ENCODE measurements at regions not wholly inside any gene's neighbourhood (a gene's known extent, or its start where the extent isn't known, plus 50 kb on each side); places are given as distances from the start of the nearest gene placed in this dataset.

DNA sequence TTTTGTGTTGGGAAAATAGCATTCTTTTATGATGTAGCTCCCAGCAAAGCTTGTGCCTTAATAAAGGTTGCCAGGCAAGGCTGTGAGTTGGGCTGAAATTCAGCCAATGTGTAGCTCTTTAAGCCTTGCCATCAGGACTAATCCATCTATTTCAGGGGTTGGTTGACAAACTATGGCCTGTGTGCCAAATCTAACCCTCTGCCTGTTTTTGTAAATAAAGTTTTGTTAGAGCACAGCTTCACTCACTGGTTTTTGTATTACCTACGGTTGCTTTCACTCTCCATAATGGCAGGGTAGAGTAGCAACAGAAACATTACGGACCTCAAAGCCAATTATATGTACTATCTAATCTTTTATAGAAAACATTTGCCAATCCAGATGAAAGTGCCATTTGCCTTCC is 638.1 kb upstream of the POT1 start:
- no peak for DNase-seq (ENCODE audit: low read depth)

DNA sequence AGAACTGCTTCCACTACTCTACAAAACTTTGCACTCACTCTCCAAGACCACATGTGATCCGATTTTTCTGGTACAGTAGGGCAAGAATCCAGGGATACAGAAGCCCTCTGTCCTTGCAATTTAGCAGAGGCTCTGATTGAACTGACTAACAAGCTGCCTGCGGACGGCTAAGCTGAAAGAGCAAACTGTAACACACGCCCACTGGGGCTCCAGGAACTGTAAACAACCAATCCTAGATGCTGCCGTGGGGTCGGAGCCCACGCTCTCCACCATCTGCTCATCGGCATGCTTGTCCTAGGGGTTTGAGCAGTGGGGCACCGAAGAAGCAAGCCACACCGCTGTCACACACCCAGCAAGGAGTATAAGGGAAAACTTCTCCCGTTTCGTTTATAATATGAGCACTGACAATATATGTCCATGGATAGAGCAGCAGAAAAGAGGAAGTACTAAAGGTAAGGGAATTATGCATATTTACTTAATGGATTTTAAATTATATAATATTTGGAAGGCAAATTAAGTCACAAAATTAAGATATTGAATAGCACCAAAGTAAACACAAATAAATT is 634.4 kb upstream of the POT1 start:
- no peak for DNase-seq (ENCODE audit: low read depth)

DNA sequence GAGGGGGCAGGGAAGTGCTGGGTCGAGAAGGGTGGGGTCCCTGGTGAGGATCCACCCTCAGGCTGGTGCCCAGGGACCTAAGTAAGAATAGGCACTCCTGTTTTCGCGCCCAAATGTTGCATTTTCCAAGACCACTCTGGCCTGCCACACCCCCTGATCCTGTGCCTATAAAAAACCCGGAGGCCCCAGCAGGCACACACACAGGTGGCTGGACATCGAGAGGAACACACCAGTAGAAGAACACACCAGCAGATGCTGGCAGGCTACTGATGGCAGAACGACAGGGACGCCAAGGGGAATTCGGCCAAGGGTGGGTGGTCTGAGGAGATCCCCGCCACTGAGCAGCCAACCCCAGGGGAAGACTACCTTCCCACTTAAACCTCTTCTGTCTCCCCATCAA is 633.9 kb upstream of the POT1 start:
- DNase-seq (ENCODE audit: low read depth): no peak

DNA sequence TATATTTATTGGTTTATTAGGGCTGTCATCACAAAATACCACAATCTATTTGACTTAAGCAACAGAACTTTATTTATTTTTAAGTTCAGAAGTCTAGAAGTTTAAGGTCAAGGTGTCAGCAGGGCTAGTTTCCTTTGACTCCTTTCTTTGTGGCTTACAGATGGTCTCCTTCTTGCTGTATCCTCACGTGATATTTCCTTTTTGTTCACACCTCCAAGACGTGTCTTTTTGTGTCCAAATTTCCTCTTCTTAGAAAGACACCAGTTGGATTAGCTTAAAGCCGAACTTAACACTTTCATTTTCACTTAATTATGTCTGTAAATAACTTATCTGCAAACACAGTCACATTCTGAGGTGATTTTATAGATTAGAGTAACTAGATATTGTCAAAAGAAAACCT is 631.4 kb upstream of the POT1 start:
- no peak for DNase-seq (ENCODE audit: low read depth)

DNA sequence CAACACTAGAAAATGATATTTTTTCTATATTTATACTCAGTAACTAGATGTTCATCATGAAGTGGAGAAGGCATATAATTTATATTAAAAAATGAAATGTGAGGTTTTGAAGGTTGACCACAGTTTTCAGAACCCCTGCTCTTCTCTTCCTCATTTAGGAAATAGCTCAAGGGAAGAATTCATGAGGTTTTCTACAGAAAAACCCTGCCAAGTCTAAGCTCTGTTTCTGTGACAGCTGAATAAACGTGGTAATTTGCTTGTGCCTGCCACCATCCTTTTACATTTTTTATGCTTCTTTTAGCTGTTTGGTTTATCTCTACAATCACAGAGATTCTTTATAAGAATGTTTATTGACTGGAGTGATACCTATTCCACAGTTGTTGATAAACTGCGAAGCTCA is 630.3 kb upstream of the POT1 start:
- no peak for DNase-seq (ENCODE audit: low read depth)

DNA sequence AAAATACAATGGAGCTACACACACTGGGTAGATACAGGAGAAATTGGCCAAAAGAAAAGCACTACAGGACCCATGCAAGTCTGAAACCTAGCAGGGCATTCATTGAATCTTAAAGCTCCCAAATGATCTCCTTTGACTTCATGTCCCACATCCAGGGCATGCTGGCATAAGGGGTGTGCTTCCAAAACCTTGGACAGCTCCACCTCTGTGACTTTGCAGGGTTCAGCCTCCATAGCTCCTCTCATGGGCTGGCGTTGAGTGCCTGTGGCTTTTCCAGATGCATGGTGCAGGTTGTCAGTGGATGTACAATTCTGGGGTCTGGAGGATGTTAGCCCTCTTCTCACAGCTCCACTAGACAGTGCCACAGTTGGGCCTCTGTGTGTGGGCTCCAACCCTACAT is 626.3 kb upstream of the POT1 start:
- DNase-seq (ENCODE audit: low read depth): no peak

DNA sequence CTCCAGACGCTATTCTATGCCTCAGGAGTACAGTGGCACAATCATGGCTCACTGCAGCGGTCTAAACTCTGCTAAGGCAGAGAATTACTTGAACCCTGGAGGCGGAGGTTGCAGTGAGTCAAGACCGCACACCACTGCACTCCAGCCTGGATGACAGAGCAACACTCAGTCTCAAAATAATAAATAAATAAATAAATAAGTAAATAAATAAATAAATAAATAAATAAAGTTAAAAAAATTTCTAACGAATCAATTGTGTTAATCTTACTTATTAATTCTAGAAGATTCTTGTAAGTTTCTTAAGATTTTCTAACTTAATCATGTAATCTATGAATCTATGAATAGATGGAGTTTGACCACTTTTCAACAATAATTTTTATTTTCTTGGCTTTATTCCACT is 621.4 kb upstream of the POT1 start:
- DNase-seq (ENCODE audit: low read depth): no peak

DNA sequence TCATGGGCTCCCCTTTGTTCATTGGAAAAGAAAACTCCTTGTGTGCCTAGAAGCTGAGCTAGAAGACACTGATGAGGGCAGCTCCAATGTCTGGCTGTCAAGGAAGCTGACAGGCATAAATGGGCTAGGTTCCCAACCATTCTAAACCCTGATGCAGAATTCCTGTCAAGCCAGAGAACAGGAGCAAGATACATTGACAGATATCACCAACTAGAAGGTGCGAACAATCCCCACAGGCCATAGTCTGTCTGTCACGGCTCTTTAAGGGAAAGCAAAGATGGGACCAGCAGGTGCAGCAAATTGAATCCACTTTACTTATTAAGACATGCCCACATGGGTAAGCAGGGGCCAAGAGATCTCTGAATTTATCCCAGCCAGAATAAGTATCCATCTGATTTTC is 617.9 kb upstream of the POT1 start:
- no peak for DNase-seq (ENCODE audit: low read depth)

DNA sequence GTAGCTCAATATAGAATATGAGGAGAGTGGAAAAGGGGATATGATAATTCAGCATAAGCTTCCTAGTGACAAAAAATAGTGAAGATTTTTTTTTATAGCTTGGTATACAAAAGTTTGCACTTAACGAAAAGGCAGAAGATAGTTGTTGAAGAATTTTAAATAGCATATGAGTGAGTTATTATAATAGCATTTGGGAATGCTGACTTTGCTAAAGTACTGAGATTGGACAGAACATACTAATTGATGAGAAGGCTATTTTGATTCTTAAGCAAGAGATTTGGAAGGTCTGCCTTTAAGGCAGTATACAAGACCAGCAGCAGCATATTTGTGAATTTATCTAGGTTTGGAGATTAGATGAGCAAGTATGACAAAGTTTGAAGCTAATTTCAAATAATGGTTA is 600.9 kb upstream of the POT1 start:
- no peak for DNase-seq (ENCODE audit: low read depth)

DNA sequence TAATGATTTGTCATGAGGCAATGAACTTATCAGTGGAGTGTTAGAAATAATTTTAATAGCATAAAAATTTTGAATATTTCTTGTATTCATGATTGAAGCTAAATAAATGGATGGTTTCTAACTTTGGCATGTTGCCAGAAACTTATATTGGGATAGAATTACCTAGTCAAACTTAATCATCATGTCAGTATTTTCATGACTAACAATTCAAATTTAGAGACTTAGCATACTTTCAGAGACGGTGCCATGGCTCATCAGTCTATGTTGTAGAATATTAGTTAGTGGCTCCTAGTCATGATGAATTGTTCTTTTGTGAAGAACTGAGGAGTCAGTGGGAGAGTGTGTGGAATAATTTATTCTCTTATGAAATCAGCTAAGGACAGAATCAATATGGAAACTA is 599.6 kb upstream of the POT1 start:
- no peak for DNase-seq (ENCODE audit: low read depth)

DNA sequence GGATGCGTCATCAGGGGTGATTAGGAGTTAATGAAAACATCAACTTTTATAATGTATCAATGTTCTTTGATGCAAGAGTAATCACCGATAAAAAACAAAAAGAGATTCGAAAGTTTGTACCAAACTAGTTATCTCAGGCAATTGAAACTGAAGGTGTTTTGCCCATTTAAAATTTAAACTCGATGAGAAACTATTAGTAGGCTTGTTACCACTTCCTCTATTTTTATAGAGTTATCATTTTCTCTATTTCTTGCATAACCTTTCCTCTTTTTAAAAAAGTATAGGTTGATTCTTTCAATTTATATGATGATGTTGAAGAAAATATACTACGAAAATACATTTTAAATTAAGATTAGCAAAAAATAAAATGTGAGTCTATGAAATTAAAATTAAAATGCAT is 597.3 kb upstream of the POT1 start:
- no peak for DNase-seq (ENCODE audit: low read depth)

DNA sequence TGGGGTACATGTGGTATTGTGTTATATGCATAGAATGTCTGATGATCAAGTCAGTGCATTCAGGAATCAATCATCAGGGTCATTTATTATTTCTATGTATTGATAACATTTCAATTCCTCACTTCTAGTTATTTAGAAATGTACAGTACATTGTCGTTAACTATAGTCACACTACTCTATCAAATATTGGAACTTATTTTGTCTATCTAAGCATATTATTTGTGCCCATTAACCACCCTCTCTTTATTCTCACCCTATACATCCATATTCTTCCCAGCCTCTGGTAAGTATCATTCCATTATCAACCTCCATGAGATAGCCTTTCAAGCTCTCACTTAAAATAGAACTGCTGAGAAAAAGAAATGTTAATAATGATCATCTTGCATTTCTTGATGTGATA is 596.5 kb upstream of the POT1 start:
- no peak for DNase-seq (ENCODE audit: low read depth)

DNA sequence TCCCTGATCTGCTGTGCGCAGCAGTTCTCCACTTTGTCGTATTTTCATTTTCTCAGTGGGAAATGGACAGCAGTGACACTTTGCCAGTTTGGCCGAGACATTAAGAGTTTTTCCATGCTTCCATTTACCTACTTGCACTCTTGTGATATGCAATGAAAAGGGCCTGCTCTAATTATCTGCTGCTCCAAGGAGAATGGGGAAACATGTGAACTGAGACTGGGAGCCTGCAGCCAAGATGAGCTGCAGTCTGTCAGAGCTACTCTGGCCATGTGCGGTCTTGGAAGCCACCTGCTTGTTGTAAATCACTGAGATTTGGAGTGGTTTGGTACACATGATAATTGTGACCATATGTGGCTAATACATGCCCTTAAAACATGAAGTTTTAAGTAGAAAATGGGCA is 586.6 kb upstream of the POT1 start:
- DNase-seq (ENCODE audit: low read depth): peak; percentile 24

DNA sequence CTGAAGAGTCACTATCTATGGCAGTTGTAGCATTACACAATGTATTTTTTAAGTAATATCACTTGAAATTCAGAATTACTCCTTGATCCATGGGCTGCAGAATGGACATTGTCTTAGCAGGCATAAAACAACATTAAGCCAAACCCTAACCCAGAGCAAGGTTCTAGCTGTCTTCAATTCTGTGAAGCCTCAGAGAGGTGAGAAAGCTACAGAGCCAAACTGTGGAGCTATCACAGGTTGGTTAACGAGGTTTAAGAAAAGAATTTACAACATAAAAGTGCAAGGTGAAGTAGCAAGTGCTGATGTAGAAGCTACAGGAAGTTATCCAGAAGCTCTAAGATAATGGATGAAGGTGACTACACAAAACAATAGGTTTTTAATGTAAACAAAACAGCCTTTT is 582.7 kb upstream of the POT1 start:
- no peak for DNase-seq (ENCODE audit: low read depth)

DNA sequence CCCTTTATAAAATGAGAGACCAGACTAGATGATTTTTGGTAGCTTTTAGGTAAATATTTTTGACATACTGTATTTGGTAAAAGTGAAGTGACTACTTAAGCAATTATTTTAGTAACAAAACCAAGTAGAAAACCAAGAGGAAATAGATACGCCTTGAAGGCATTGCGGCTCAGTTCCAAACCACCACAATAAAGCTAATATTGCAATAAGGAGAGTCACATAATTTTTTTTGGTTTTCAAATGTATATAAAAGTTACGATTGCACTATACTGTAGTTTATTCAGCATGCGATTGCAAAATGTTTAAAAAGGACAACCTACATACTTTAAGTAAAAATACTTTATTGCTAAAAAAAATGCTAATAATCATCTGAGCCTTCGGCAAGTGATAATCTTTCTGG is 581.7 kb upstream of the POT1 start:
- DNase-seq (ENCODE audit: low read depth): no peak

DNA sequence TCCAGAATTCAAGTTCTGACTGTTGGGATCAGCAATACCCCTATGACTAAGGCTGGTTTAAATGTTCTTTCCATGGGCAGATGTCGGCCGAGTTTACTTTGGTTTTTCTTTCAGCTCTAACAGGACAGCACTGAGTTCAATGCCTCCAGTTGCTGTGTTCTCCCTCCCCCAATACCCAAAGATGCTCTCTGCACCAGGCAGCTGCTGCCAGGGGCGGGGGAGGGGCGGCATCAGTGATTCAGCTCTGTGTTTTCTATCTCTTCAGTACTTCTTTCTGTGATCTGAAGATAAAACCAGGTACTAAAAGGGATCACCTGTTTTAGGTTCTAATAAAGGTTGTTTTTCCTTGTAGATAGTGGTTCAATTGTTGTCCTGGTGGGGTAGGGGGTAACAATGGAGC is 576.7 kb upstream of the POT1 start:
- no peak for DNase-seq (ENCODE audit: low read depth)

DNA sequence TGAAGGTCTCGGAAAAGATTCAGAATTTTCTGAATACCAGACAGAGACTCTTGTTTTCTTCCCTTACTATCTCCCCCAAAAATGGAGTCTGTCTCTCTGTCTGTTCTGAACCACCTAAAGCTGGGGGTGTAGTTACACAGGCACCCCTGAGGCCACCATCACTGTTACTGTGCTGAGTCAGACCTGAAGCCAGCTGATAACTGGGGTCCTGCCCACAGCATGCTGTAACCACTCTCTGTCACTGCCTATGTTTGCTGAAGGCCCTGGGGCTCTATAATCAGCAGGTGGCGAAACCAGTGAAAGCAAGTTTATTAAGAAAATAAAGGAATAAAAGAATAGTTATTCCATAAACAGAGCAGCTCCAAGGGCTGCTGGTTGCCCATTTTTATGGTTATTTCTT is 575.2 kb upstream of the POT1 start:
- DNase-seq (ENCODE audit: low read depth): no peak

DNA sequence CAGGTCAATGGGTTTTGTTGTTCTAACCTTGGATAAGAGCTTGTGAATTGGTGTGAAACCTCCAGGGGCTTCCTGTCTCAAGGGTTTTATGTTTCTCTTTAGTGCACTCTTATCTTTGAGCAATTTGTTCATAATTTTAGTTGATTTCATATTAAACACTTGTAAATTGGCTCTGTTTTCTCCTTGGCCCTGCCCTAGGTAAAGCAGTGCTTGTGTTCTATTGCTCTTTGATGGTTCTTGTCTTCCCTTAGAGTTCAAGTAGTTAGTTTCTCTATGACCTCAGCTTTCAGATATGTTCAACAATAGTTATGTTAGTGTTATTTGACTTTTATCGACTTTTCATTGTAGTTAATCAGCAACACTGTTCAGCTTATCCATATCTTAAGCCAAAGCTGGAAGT is 566.4 kb upstream of the POT1 start:
- no peak for DNase-seq (ENCODE audit: low read depth)

DNA sequence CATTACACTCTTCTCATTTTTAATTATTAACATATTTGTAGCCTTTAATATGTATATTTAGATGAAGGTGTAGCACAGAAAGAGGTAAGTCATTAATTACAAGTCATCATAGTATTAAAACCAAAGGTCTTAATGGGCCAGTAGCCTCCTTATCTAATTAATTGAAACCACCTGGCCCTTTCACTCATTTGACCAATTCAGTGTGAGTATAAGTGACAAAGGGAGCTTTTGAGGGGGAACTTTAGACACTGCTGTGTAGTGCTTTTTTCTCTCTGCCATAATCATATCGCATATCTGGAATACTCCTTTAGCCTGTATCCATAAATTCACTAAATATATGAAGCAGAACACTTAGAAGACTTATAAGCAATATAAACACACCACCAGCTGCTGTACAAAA is 562.9 kb upstream of the POT1 start:
- no peak for DNase-seq (ENCODE audit: low read depth)

DNA sequence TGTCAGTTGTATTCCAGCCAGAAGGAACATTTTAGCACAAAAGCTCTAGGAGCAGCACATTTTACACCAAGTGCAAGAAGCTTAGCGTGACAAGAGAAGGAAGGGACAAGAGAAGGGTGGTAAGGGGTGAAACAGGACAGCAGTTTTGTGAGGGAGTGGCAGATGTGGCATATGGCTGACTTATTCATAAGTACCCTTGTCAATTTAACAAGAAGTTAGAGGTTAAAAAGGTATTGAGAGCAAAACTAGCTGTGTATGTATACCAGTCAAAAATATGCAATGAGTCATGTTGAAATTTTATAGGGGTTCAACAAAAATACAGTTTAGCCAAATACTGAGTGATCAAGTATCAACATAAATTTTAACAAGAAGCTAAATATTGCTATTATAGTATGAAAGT is 561.5 kb upstream of the POT1 start:
- DNase-seq (ENCODE audit: low read depth): no peak

DNA sequence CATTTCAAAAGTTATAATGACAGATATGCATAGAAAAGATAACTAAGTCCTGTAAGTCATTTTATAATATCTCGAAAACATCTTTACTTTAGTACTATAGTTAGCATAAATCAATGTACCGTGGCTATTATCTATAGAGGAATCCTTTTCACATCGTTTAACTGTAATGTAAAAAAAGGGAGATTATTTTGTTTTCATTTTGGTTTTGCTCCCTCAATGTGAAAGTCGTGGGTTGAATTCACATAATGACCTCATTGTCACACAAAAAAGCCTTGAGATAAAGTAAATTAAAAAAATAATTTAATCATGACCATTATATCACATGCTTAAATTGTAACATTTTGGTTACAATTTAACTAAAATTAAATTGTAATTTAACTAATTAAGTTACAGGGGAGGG is 560.5 kb upstream of the POT1 start:
- no peak for DNase-seq (ENCODE audit: low read depth)

DNA sequence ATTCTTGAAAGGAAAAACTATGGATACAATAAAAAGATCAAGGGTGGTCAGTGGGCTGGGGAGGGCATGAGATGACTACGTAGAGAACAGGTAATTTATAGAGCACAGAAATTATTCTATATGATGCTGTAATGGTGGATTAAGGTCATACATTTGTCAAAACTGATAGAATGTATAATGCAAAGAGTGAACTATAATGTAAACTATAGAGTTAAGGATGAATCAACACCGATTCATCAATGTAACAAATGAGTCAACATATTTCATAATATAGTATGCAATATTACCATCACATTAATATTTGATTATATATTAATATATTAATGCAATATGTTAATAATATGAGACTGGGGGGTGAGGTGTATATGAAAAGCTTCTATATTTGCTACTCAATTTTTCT is 555.6 kb upstream of the POT1 start:
- no peak for DNase-seq (ENCODE audit: low read depth)

DNA sequence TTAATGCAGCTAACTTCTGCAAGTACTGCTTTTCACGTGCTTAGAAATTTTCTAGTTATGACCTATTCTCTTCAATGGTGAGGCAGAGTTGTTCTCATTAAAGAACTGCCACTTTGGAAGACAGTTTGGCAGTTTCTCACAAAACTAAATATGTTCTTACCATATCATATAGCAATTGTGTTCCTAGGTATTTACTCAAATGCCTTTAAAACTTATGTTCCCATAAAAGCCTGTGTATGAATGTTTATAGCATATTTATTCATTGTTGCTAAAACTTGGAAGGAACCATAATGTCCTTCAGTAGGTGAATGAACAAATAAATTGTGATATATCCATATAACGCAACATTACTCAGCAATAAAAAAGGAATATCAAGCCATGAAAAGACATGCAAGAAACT is 555.1 kb upstream of the POT1 start:
- no peak for DNase-seq (ENCODE audit: low read depth)

DNA sequence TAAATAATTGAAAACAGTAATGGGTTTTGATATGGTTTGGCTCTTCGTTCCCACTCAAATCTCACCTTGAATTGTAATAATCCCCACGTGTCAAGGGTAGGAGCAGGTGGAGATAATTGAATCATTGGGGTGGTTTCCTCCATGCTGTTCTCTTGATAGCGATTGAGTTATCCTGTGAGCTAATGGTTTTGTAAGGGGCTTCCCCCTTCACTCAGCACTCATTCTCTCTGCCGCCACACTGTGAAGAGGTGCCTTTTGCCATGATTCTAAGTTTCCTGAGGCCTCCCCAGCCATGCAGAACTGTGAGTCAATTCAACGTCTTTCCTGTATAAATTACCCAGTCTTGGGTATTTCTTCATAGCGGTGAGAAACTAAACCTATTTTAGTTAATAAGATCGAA is 551.7 kb upstream of the POT1 start:
- DNase-seq (ENCODE audit: low read depth): no peak

DNA sequence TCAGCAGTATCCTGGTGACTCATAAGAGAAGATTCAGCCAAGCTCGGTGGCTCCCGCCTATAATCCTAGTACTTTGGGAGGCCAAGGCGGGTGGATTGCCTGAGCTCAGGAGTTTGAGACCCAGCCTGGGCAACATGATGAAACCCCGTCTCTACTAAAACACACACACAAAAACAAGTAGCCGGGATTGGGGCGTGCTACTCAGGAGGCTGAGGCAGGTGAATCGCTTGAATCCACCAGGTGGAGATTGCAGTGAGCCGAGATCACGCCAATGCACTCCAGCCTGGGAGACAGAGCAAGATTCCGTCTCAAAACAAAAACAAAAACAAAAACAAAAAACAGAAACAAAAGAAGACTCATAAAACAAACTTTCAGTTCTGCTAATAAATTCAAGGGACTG is 551.1 kb upstream of the POT1 start:
- DNase-seq (ENCODE audit: low read depth): no peak

Measured in forelimb muscle (tissue), 1 donor.